SK-N-SH (cell line): ENCODE measurements at regions not wholly inside any gene's neighbourhood (a gene's known extent, or its start where the extent isn't known, plus 50 kb on each side); places are given as distances from the start of the nearest gene placed in this dataset.

ENCODE experiments used
- CTCF ChIA-PET: fragments of 300-600, 350-600 bp; formaldehyde crosslinking; extraction: SDS; loops from one replicate; lab custom pipeline; 2021; lab: Yijun Ruan, JAX
- POLR2A ChIA-PET: fragments of 350-600 bp; sonication (Branson Sonifier 250); formaldehyde crosslinking; extraction: SDS; loops from one replicate; lab custom pipeline; 2020; ENCODE audit warnings: antibody characterized with exemption, inconsistent platforms; lab: Yijun Ruan, JAX
- DNase-seq: peaks from one replicate; pipeline ENCODE4 v3.0.0; 2012
- H2AFZ ChIP-seq: fragments of 200-600 bp; sonication (generic); 2 replicates; pipeline ENCODE4 v1.8.1; 2016; ENCODE audit warnings: antibody characterized with exemption, mild to moderate bottlenecking, low read depth
- H3F3A ChIP-seq: fragments of 200-600 bp; sonication (generic); replicated peaks from 2 replicates; pipeline ENCODE3; 2016; ENCODE audit warnings: antibody characterized with exemption, mild to moderate bottlenecking; ENCODE audit not compliant: insufficient read depth
- H3K27ac ChIP-seq, 2 experiments: fragments of 200-500 bp in 1 of 2; fragments of 200-600 bp in 1 of 2; sonication (Bioruptor generic) in 1 of 2; sonication (generic), shearing (Covaris generic) in 1 of 2; 2 replicates each; pipeline versions ENCODE4 v1.5.1 to v1.6.1; 2014 to 2016; ENCODE audit warnings: low read depth in 2 of 2, inconsistent platforms in 1 of 2, low read length in 1 of 2, mild to moderate bottlenecking in 1 of 2, mixed read lengths in 1 of 2
- H3K27me3 ChIP-seq: fragments of 200-600 bp; sonication (generic), shearing (Covaris generic); 2 replicates; pipeline ENCODE4 v1.6.1; 2016; ENCODE audit warnings: mixed run types; ENCODE audit not compliant: insufficient read depth
- H3K36me3 ChIP-seq, 2 experiments: fragments of 200-500 bp in 1 of 2; fragments of 200-600 bp in 1 of 2; sonication (Bioruptor generic) in 1 of 2; sonication (generic) in 1 of 2; replicated peaks in 1 of 2; 2 replicates each; pipeline versions ENCODE3 to v1.5.1; 2014 to 2016; ENCODE audit warnings: low read length in 1 of 2, mild to moderate bottlenecking in 1 of 2; ENCODE audit not compliant: insufficient read depth in 2 of 2, control insufficient read depth in 1 of 2
- H3K4me1 ChIP-seq, 2 experiments: fragments of 200-500 bp in 1 of 2; fragments of 200-600 bp in 1 of 2; sonication (Bioruptor generic) in 1 of 2; sonication (generic), shearing (Covaris generic) in 1 of 2; 2 replicates each; pipeline versions ENCODE4 v1.5.1 to v1.6.1; 2014 to 2016; ENCODE audit warnings: low read depth in 1 of 2, low read length in 1 of 2, mixed run types in 1 of 2; ENCODE audit not compliant: insufficient read depth in 2 of 2, control insufficient read depth in 1 of 2
- H3K4me2 ChIP-seq: fragments of 200-600 bp; sonication (generic), shearing (Covaris generic); 2 replicates; pipeline ENCODE4 v1.6.1; 2017; ENCODE audit warnings: mixed run types
- H3K4me3 ChIP-seq, 2 experiments: fragments of 200-500 bp in 1 of 2; fragments of 200-600 bp in 1 of 2; sonication (Bioruptor generic) in 1 of 2; sonication (generic), shearing (Covaris generic) in 1 of 2; 2 replicates each; pipeline versions ENCODE4 v1.5.1 to v1.8.1; 2014 to 2016; ENCODE audit warnings: low read depth in 2 of 2, inconsistent platforms in 1 of 2, low read length in 1 of 2, mild to moderate bottlenecking in 1 of 2, mixed read lengths in 1 of 2, moderate library complexity in 1 of 2
- H3K79me2 ChIP-seq: fragments of 200-600 bp; sonication (generic); 2 replicates; pipeline ENCODE4 v1.8.1; 2017; ENCODE audit warnings: mild to moderate bottlenecking; ENCODE audit not compliant: insufficient read depth
- H3K9ac ChIP-seq: fragments of 200-600 bp; sonication (generic); 2 replicates; pipeline ENCODE4 v1.6.1; 2017; ENCODE audit warnings: mixed run types
- H3K9me2 ChIP-seq: fragments of 200-600 bp; sonication (generic); 2 replicates; pipeline ENCODE4 v1.6.1; 2017; ENCODE audit warnings: mixed run types
- H3K9me3 ChIP-seq: fragments of 200-600 bp; sonication (generic); 2 replicates; pipeline ENCODE4 v1.6.1; 2017; ENCODE audit warnings: mixed run types, mild to moderate bottlenecking, moderate library complexity
- H4K20me1 ChIP-seq: fragments of 200-600 bp; sonication (generic); 2 replicates; pipeline ENCODE4 v1.6.1; 2017; ENCODE audit warnings: mild to moderate bottlenecking, mixed run types; ENCODE audit not compliant: insufficient read depth
- CHD2 ChIP-seq: fragments of 150-350 bp; IDR thresholded peaks from 2 replicates; pipeline ENCODE4 v1.6.1; 2018; ENCODE audit warnings: low read length; ENCODE audit not compliant: partially characterized antibody
- ELF1 ChIP-seq: IDR thresholded peaks from 2 replicates; pipeline ENCODE4 v1.4.0; 2012
- EP300 ChIP-seq, 2 experiments: IDR thresholded peaks; 2 replicates each; pipeline versions ENCODE4 v1.4.0 to v1.6.1; 2012; ENCODE audit warnings: borderline replicate concordance in 1 of 2, low read depth in 1 of 2, low read length in 1 of 2
- GABPA ChIP-seq: IDR thresholded peaks from 2 replicates; pipeline ENCODE4 v1.4.0; 2012; ENCODE audit warnings: low read depth, mild to moderate bottlenecking
- GATA2 ChIP-seq: sonication (generic); formaldehyde crosslinking; IDR thresholded peaks from 2 replicates; pipeline ENCODE4 v1.5.0; 2020; ENCODE audit warnings: mild to moderate bottlenecking, missing genetic modification reagents
- JUND ChIP-seq: IDR thresholded peaks from 2 replicates; pipeline ENCODE4 v1.4.0; 2012
- MXI1 ChIP-seq: IDR thresholded peaks from 2 replicates; pipeline ENCODE4 v1.6.1; 2012; ENCODE audit warnings: mild to moderate bottlenecking, low read depth, low read length, improper control_type of control experiment
- NRF1 ChIP-seq: IDR thresholded peaks from 2 replicates; pipeline ENCODE4 v1.6.1; 2012; ENCODE audit warnings: low read depth, mild to moderate bottlenecking, low read length
- PBX3 ChIP-seq: IDR thresholded peaks from 2 replicates; pipeline ENCODE4; 2012
- RCOR1 ChIP-seq: fragments of 150-350 bp; IDR thresholded peaks from 2 replicates; pipeline ENCODE4 v1.6.1; 2017; ENCODE audit warnings: antibody characterized with exemption, low read length
- REST ChIP-seq: IDR thresholded peaks from 2 replicates; pipeline ENCODE4 v1.6.1; 2012; ENCODE audit warnings: mild to moderate bottlenecking, low read depth, low read length, moderate library complexity
- RFX5 ChIP-seq: IDR thresholded peaks from 2 replicates; pipeline ENCODE4 v1.6.1; 2012; ENCODE audit warnings: mild to moderate bottlenecking, improper control_type of control experiment, low read length
- SIN3A ChIP-seq: IDR thresholded peaks from 2 replicates; pipeline ENCODE4 v1.6.1; 2012; ENCODE audit warnings: low read depth, mild to moderate bottlenecking, low read length, moderate library complexity, borderline replicate concordance
- TCF12 ChIP-seq: IDR thresholded peaks from 2 replicates; pipeline ENCODE4 v1.4.0; 2012
- USF2 ChIP-seq: fragments of 150-350 bp; IDR thresholded peaks from 2 replicates; pipeline ENCODE4 v1.6.1; 2017; ENCODE audit warnings: antibody characterized with exemption, low read length, low read depth, borderline replicate concordance
- WGBS: methylation state at CpG from one replicate; pipeline ENCODE4 v1.1.6; 2017; ENCODE audit warnings: low lambda C conversion rate; 5-methylcytosine and 5-hydroxymethylcytosine counted together

GRCh38 chr5:153895266-153895665 is 143.4 kb downstream of the FAM114A2 start (continued):
- no peak for TF ChIP-seq PBX3
- no peak for TF ChIP-seq ELF1
- TF ChIP-seq REST = no peak

- Histone ChIP-seq H3F3A (no peaks in the 10 kb centered on the region), H3K4me3 (no peak overlapping the region), H3K4me1 (no peaks in the 10 kb centered on the region; a peak in 1 of 4 replicates), H3K79me2 (no peaks in the 10 kb centered on the region), H2AFZ (no peak overlapping the region), H3K27ac (no peak overlapping the region), H3K36me3 (no peaks in the 10 kb centered on the region), H3K4me2 (no peak overlapping the region), H3K27me3 (no peaks in the 10 kb centered on the region), H4K20me1 (no peaks in the 10 kb centered on the region), H3K9ac (no peak overlapping the region), H3K9me3 (no peaks in the 10 kb centered on the region), H3K9me2 (no peaks in the 10 kb centered on the region)
- no peak for TF ChIP-seq USF2
- TF ChIP-seq NRF1 = no peak
- TF ChIP-seq JUND = no peak
- no peak for TF ChIP-seq MXI1
- no peak for TF ChIP-seq GATA2
- WGBS = 94% methylated on average over 5 of the region's 5 CpGs
- DNase-seq = no peak
- CTCF ChIA-PET = interaction anchor here (1.1 to 3.9 kb wide), 3 partner anchors 9 to 81 kb away, joined by 3 to 13 read pairs (median 4); no protein-coding TSS in a partner anchor
- POLR2A ChIA-PET = no interaction called here
Measured at GRCh38 chr5:153893817-153894216, 144.9 kb downstream of the FAM114A2 start.

- Histone ChIP-seq H3K9me2 (no peaks in the 10 kb centered on the region), H3K79me2 (no peaks in the 10 kb centered on the region), H3F3A (no peaks in the 10 kb centered on the region), H3K27me3 (no peaks in the 10 kb centered on the region), H3K4me1 (no peaks in the 10 kb centered on the region; a peak in 1 of 4 replicates), H3K4me2 (no peak overlapping the region), H3K27ac (no peak overlapping the region), H2AFZ (no peak overlapping the region), H3K9ac (no peak overlapping the region), H3K4me3 (no peak overlapping the region), H3K9me3 (no peaks in the 10 kb centered on the region), H3K36me3 (no peaks in the 10 kb centered on the region), H4K20me1 (no peaks in the 10 kb centered on the region)
- DNase-seq = no peak
- ChIA-PET POLR2A (no interaction called here), CTCF (interaction anchor here (1.2 kb wide), 2 partner anchors 20 to 29 kb away, joined by 3 to 4 read pairs; no protein-coding TSS in a partner anchor)
- TF ChIP-seq EP300 (IDR thresholded peaks at IDR 0.05; ENCODE audit: borderline replicate concordance in 1 of 2, low read depth in 1 of 2, low read length in 1 of 2) = no peak
- TF ChIP-seq GABPA = no peak
- no peak for TF ChIP-seq USF2
- no peak for TF ChIP-seq CHD2
- TF ChIP-seq PBX3 = no peak
- TF ChIP-seq RFX5 = no peak
- TF ChIP-seq SIN3A = no peak
- no peak for TF ChIP-seq TCF12
- TF ChIP-seq RCOR1 = no peak
Measured at GRCh38 chr5:153891394-153891793, 147.3 kb downstream of the FAM114A2 start.
